KOPT-K1 (cell line): ENCODE measurements at regions not wholly inside any gene's neighbourhood (a gene's known extent, or its start where the extent isn't known, plus 50 kb on each side); places are given as distances from the start of the nearest gene placed in this dataset.
"Not testable (repeated sequence)": the region's sequence is repeated elsewhere in the genome, so short reads cannot be mapped to it uniquely, and the experiment has no call there.

Experiments
- H3K27ac ChIP-seq: fragments of 200-600 bp; sonication (generic); 2 replicates; pipeline ENCODE4 v1.5.1; 2016; ENCODE audit warnings: antibody characterized with exemption, mild to moderate bottlenecking, low read depth, low read length; ENCODE audit not compliant: poor library complexity, severe bottlenecking
- H3K36me3 ChIP-seq: fragments of 200-600 bp; sonication (generic); 2 replicates; pipeline ENCODE4 v1.5.1; 2017; ENCODE audit warnings: antibody characterized with exemption, mild to moderate bottlenecking, low read length, moderate library complexity; ENCODE audit not compliant: insufficient read depth
- H3K9me3 ChIP-seq: fragments of 200-600 bp; sonication (generic); 2 replicates; pipeline ENCODE4 v1.5.1; 2017; ENCODE audit warnings: antibody characterized with exemption, low read length, mild to moderate bottlenecking; ENCODE audit not compliant: insufficient read depth, poor library complexity, severe bottlenecking

DNA sequence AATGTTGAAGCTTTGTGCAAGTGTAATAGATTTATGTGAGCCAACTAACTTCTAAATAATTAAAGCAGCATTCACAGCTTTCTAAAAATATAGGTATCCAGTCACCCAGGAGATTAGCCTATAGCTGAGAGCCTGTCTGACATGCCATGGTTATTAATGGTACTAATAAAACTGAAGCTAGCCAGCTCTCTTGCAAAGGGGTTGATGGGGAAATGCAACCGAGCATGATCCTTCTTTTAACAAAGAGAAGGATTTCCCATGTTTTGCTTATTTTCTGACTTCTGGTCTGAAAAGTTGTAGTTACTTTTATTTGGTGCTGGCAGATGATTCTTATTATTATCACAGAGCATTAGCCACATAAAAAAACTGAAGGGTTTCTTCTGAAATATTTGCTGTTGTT lies 488.7 kb upstream of the CYLC2 start:
- Histone ChIP-seq H3K9me3 (no peaks in the 10 kb centered on the region), H3K27ac (no peak overlapping the region), H3K36me3 (no peaks in the 10 kb centered on the region)

DNA sequence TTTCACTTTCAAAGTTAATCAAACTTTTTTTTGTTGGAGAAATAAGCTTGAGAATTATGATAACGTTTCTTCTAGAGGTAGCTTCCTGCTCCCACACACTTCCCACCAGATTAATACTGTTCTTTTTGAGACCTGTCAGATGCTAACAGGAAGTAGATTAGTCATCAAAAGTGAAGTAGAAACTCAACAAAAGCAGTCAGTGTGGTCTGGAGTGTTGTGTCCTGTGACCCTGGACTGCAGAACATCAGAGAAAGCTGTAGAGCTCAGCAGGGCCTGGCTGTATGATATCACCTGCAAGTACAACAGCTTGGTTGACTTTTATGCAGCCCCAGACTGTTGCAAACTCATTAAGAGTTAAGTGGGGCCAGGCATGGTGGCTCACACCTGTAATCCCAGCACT lies 495.7 kb upstream of the CYLC2 start:
- Histone ChIP-seq H3K36me3 (no peaks in the 10 kb centered on the region), H3K27ac (no peak overlapping the region), H3K9me3 (no peaks in the 10 kb centered on the region)

DNA sequence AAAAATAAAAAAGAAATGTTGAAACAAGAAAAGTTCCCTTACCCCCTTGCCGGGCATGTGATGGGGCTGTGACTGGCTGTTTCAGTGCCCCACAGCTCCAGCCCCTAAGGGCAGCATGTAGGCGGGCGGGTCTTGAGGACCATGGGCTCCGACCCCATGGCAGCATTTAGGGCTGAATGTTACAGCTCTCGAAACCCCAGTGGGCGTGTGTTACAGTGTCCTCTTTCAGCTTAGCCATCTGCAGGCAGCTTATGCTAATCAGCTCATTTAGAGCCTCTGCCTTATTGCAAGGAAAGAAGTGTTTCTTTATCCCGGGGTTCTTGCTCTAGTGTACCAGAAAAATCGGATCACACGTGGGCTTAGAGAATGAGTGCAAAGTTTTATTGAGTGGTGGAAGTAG lies 497.4 kb upstream of the CYLC2 start:
- H3K36me3 ChIP-seq: no peaks in the 10 kb centered on the region
- no peaks in the 10 kb centered on the region for H3K9me3 ChIP-seq
- H3K27ac ChIP-seq: no peak overlapping the region

DNA sequence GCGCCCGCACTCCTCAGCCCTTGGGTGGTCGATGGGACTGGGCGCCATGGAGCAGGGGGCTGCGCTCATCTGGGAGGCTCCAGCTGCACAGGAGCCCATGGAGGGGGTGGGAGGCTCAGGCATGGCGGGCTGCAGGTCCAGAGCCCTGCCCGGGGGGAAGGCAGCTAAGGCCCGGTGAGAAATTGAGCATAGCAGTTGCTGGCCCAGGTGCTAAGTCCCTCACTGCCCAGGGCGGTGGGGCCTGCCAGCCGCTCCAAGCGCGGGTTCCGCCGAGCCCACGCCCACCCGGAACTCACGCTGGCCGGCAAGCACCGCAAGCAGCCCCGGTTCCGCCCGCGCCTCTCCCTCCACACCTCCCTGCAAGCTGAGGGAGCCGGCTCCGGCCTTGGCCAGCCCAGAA lies 508.2 kb upstream of the CYLC2 start:
- H3K36me3 ChIP-seq, H3K9me3 ChIP-seq, H3K27ac ChIP-seq: not testable (repeated sequence)

DNA sequence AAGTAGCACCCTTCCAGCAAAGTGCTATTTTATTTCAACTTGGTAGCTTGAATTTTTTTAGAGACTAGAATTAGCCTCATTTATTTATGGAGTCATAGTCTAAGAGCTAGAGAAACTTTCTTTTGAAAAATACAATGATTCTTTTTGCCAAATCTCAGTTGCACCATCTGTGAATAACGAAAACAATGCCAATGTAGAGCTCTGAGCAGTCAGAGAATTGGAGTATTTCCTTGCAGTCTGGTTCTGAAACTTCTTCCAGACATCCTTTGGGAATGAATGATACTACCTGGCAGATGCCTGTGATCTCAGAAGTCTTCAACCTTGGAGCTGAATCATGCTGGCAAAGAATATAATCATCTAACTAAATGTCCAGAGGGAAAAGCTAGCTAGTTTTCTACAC lies 511.5 kb upstream of the CYLC2 start:
- H3K9me3 ChIP-seq: no peaks in the 10 kb centered on the region
- H3K36me3 ChIP-seq: no peaks in the 10 kb centered on the region
- H3K27ac ChIP-seq: no peak overlapping the region

DNA sequence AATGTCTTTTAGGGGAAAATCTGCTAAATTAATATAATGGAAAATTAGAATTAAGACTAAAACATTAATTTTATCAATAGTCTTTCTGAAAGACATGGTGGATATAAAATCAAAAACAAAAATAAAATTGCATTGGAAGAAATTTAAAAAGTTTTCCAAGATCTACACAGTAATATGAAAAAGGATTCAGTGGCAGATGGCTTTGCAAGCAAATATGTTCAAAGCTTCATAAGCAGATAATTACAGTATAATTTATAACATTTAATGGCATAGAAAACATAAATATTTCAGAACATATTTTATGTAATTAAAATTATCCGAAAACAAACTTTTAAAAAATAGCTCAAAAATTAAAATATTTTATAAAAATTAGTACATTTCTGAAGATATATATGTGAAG lies 512.4 kb upstream of the CYLC2 start:
- Histone ChIP-seq H3K27ac (no peak overlapping the region), H3K36me3 (no peaks in the 10 kb centered on the region), H3K9me3 (no peaks in the 10 kb centered on the region)

DNA sequence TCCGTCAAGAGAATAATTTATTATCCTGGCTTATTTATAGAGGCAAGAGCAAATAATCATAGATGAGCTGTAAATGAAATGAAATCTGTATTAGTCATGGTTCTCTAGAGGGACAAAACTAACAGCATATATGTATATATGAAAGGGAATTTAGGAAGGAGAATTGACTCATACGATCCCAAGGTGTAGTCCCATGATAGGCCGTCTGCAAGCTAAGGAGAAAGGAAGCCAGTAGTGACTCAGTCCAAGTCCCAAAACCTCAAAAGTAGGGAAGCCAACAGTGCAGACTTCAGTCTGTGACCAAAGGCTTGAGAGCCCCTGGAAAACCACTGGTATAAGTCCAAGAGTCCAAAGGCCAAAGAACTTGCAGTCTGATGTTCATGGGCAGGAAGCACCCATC lies 515.9 kb upstream of the CYLC2 start:
- Histone ChIP-seq H3K9me3 (no peaks in the 10 kb centered on the region), H3K27ac (no peak overlapping the region), H3K36me3 (no peaks in the 10 kb centered on the region)

DNA sequence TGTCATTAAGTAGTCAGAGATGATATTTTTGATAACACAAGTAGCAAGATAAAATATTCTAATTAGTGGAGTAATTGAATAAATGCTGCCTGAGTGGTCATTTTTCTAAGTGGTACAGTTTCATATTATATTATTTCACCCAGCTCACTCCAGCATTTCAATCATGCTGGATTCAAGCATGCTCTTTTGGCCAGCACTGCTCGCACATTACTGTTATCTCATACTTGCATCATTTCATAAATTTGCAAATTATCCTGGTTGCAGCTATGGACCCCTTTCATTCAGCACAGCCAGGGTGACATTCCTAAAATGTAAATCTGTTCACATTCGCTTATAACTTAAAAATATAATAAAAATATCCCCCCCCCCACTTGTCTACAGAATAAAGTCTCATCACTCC lies 520.8 kb upstream of the CYLC2 start:
- H3K27ac ChIP-seq: no peak overlapping the region
- no peaks in the 10 kb centered on the region for H3K36me3 ChIP-seq
- H3K9me3 ChIP-seq: no peaks in the 10 kb centered on the region

DNA sequence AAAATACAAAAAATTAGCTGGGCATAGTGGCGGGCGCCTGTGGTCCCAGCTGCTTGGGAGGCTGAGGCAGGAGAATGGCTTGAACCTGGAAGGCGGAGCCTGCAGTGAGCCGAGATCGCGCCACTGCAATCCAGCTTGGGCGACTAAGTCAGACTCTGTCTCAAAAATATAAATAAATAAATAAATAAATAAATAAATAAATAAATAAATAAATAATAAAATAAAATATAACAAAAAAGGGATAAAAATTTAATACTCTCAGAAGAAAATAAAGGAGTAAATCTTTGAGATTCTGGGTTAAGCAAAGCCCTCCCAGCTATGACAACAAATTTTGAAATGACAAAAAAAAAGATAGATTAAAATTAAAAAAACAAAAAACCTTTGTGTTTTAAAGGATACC lies 525.7 kb upstream of the CYLC2 start:
- not testable (repeated sequence) for H3K9me3 ChIP-seq, H3K36me3 ChIP-seq, H3K27ac ChIP-seq

DNA sequence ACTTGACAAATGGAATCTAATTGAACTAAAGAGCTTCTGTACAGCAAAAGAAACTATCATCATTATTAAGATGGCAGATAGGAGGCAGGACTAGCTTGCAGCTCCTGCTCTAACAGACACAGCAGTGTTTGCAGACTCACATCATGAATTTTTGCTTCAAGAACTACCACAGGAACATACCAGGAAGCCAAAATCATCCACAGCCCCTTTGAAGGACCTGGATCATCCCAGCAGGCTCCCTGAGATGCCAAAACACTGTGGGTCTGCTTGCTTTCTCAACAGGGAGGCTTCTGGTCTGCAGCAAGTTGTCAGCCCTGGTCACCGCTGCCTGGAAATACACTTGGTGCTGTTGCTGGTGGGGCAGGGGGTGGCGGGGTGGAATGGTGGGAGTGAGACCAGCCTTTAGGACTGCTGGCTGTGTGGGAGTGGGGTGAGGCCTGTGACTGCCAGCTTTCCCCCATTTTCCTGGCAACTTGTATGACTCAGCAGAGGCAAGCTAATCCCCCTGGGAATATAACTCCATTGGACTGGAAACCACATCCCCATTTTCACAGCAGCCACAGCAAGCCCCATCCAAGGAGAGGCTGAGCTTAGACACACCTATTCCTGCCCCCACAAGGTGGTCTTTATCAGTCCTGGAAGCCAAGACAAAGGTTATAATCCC lies 533.8 kb upstream of the CYLC2 start:
- H3K36me3 ChIP-seq: no peaks in the 10 kb centered on the region
- no peaks in the 10 kb centered on the region for H3K9me3 ChIP-seq
- no peak overlapping the region for H3K27ac ChIP-seq

DNA sequence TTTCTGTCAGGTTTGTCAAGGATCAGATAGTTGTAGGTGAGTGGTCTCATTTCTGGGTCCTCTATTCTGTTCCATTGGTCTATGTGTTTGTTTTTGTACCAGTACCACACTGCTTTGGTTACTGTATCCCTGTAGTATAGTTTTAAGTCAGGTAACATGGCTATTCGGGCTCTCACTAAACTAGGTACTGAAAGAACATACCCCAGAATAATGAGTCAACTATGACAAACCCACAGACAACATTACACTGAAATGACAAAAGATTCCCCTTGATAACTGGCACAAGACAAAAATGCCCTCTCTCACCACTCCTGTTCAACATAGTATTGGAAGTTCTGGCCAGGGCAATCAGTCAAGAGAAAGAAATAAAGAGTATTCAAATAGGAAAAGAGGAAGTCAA lies 535.3 kb upstream of the CYLC2 start:
- H3K36me3 ChIP-seq: no peaks in the 10 kb centered on the region
- H3K27ac ChIP-seq: no peak overlapping the region
- no peaks in the 10 kb centered on the region for H3K9me3 ChIP-seq

DNA sequence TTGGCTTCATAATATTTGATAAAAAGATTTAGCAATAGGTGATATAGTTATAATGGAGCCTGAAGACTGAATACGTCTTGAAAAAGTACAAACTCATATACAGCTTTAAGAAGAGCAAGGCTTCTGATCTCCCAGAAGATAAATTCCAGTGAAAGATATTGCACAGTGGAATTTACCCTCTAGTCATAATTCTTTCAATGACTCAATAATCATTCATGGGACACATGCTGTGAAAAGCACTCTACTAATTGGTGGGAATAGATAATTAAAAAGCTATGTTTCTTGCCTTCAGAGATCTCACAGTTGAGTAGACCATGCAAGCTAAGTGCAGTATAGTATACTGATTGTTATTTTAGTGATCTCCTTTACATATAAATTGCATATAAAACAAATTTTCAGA lies 538.6 kb upstream of the CYLC2 start:
- Histone ChIP-seq H3K9me3 (no peaks in the 10 kb centered on the region), H3K27ac (no peak overlapping the region), H3K36me3 (no peaks in the 10 kb centered on the region)

DNA sequence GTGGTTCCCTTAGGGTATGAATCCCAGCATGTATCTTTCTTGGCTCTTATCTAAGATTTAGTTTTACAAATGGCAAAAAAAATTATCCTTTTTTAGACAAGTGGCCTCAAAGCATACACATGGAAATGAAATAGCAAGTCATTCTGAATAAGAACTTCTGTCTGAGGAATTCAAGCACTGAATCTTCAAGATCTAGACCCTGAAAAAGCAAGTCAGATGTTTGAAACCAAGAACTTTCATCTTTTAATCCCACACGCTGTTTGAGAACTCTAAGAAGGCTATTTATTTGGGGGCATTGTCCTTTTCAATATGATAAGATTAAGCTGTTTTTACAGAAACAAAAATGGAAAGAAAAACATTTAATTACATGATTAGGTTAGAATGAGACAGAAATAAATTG lies 549.2 kb upstream of the CYLC2 start:
- Histone ChIP-seq H3K36me3 (no peaks in the 10 kb centered on the region), H3K27ac (no peak overlapping the region), H3K9me3 (no peaks in the 10 kb centered on the region)

DNA sequence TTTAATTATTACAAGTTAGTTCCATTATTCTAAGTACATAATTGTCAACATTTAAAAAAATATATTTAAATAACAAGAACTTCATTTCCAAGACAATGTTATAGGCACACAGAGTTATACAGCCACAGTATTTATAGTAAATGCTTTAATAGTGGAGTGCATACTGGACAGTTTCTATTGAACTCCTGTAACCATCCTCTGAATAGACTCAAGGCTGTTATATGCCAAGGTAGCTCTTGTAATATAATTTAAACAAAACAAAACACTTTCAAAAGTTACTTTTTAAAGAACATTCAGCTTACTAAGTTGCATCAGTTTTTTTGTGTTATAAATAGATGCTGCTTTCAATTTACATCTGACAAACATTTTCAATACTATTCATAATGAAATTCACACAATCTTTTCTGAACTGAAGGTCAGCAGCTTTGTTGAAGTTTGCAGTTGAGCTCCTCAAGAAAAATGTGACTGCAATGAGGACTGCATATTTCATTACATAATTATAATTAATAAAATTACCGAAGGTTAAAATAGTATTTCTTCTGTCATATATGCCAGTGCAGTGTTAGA lies 549.9 kb upstream of the CYLC2 start:
- no peaks in the 10 kb centered on the region for H3K9me3 ChIP-seq
- no peak overlapping the region for H3K27ac ChIP-seq
- H3K36me3 ChIP-seq: no peaks in the 10 kb centered on the region

DNA sequence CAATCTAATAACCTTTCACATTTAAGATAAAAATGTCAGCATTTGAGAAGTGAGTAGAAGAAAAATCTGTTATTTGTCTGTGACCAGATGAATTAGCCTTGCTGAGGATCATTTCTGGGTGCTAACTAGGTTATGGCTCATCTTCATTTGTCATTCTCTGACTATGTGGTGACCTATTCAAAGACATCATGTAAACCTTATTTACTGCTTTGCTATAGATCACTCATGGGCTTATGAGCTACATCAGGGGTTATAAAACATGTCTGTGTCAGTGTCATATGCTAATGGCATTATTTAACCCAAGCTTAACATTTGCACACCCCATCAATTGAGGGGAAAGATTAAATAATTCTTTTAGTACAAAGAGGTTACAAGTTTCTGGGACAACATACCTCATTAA lies 555.5 kb upstream of the CYLC2 start:
- Histone ChIP-seq H3K27ac (no peak overlapping the region), H3K36me3 (no peaks in the 10 kb centered on the region), H3K9me3 (no peaks in the 10 kb centered on the region)

DNA sequence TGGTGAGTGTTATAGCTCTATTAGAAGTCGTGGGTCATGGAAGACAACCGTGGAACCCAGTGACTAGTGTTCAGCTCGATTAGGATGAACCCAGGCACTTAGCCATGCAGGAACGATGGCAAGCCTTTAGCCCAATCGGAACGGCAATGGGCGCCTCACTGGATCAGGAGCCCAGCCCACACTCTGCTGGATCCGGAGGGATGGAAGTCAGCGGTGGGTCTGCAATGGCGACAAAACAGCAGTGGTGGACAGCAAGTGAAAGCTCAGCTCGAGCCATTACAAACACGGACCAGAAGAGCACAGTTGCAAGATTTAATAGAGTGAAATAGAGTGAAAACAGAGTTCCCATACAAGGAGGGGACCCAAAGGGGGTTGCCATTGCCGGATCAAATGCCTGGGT lies 558.5 kb upstream of the CYLC2 start:
- not testable (repeated sequence) for H3K9me3 ChIP-seq, H3K27ac ChIP-seq

More for the DNA sequence above, 558.5 kb upstream of the CYLC2 start:
- not testable (repeated sequence) for H3K36me3 ChIP-seq
